Ishikawa (cell line): ENCODE measurements at regions not wholly inside any gene's neighbourhood (a gene's known extent, or its start where the extent isn't known, plus 50 kb on each side); places are given as distances from the start of the nearest gene placed in this dataset.

ENCODE experiments used
- CEBPB ChIP-seq: IDR thresholded peaks from 2 replicates; pipeline ENCODE4 v1.6.1; 2012
- CREB1 ChIP-seq: IDR thresholded peaks from 2 replicates; pipeline ENCODE4 v1.6.1; 2012; ENCODE audit warnings: low read depth
- EGR1 ChIP-seq: IDR thresholded peaks from 2 replicates; pipeline ENCODE4 v1.6.1; 2012
- EP300 ChIP-seq: IDR thresholded peaks from 2 replicates; pipeline ENCODE4 v1.6.1; 2012; ENCODE audit warnings: borderline replicate concordance
- FOXM1 ChIP-seq: IDR thresholded peaks from 2 replicates; pipeline ENCODE4 v1.6.1; 2012; ENCODE audit warnings: low read depth, borderline replicate concordance
- NFIC ChIP-seq: IDR thresholded peaks from 2 replicates; pipeline ENCODE4 v1.6.1; 2012
- RAD21 ChIP-seq: IDR thresholded peaks from 2 replicates; pipeline ENCODE4 v1.6.1; 2012; ENCODE audit warnings: low read depth
- TAF1 ChIP-seq: IDR thresholded peaks from 2 replicates; pipeline ENCODE4 v1.6.1; 2012; ENCODE audit warnings: low read depth, mild to moderate bottlenecking
- TCF12 ChIP-seq: IDR thresholded peaks from 2 replicates; pipeline ENCODE4 v1.6.1; 2012; ENCODE audit warnings: low read depth
- TEAD4 ChIP-seq: IDR thresholded peaks from 2 replicates; pipeline ENCODE4 v1.6.1; 2012
- YY1 ChIP-seq: IDR thresholded peaks from 2 replicates; pipeline ENCODE4 v1.6.1; 2012; ENCODE audit warnings: low read depth
- ZBTB7A ChIP-seq: IDR thresholded peaks from 2 replicates; pipeline ENCODE4 v1.6.1; 2012; ENCODE audit warnings: low read depth
- TF ChIP-seq, protein P1 (sequence below): IDR thresholded peaks from 2 replicates; pipeline ENCODE4 v1.6.1; 2012
- TF ChIP-seq, protein P2 (sequence below): IDR thresholded peaks from 2 replicates; pipeline ENCODE4 v1.6.1; 2012
- TF ChIP-seq, protein P3 (sequence below): IDR thresholded peaks from 2 replicates; pipeline ENCODE4 v1.6.1; 2012; ENCODE audit warnings: low read depth, mild to moderate bottlenecking

DNA sequence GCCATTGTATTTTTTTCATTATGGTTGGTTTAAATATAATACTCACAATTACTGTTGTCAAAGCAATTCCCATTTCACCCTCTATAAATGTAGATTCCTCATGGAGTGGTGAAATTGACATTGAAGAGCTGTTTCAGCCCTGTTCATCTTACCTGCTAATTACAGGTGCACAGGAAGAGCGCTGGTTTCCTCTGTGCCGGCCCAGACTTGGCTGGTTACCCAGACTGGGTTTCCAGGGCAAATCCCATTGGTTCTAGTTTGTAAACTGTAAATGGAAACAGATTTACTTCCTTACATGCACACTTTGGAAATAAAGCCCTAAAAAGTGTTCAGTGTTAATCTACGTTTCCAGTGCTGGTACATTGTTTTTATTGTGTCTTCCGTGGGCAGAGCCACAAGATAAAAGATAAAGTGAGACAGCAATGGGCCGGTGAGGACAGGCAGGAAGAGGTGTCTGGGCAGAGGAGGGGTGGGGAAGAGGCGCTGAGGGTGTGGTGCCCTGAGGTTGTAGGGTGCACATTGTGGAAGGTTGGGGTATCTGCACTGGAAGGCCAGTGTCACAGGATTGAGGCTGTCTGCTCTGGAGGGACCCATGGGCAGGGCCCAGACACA is 71.6 kb upstream of the ZPBP start:
- TF ChIP-seq CREB1 (no peak), FOXM1 (no peak)

DNA sequence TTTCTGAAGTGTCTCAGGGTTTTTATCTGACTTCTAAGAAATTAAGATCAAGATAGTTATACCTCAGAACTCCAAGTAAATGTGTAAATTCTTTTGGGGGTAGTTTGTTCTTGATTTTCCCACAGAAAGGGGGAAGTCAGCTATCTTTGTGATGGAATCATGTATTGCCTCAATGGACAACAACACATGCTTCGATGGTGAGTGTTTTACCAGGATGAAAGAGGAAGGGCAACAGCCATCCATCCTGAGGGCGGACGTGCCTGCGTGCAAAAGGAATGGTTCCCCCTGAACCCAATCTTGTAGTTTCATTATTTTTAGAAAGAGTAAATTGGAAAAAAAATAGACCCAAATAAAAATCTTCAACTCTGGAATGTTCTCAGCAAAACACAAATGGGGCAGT is 67.2 kb upstream of the ZPBP start:
- TF ChIP-seq TCF12 (no peak), CEBPB (no peak), FOXM1 (no peak), CREB1 (no peak), TAF1 (no peak), TEAD4 (no peak), RAD21 (no peak), EP300 (no peak), YY1 (no peak), ZBTB7A (no peak), EGR1 (no peak), NFIC (no peak)
- TF ChIP-seq, protein P1, sequence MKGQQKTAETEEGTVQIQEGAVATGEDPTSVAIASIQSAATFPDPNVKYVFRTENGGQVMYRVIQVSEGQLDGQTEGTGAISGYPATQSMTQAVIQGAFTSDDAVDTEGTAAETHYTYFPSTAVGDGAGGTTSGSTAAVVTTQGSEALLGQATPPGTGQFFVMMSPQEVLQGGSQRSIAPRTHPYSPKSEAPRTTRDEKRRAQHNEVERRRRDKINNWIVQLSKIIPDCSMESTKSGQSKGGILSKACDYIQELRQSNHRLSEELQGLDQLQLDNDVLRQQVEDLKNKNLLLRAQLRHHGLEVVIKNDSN = no peak
- TF ChIP-seq, protein P2, sequence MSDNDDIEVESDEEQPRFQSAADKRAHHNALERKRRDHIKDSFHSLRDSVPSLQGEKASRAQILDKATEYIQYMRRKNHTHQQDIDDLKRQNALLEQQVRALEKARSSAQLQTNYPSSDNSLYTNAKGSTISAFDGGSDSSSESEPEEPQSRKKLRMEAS = no peak

DNA sequence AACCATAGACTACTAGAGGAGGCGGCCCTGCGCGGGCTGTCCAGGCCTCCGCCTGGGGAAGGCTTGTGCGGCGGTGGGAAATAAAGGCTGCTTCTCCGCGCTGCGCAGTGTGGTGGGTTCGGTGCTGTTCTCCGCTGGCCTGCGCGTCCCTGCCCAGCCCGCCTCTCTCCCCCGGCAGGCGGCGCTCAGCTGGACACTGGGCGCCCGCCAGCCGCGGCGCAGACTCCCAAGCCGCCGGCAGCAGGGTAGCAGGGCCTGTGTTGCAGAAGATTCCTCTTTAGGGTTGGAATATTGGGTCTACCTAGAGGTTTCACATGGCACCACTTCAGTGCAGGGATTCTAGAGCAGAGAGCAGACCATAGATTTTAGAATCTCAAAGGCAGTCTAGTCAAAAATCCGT is 66.1 kb upstream of the ZPBP start:
- TF ChIP-seq TAF1 (no peak), TCF12 (no peak), EP300 (no peak), TEAD4 (no peak), ZBTB7A (no peak), EGR1 (no peak), RAD21 (no peak), YY1 (no peak)
- TF ChIP-seq, protein P3, sequence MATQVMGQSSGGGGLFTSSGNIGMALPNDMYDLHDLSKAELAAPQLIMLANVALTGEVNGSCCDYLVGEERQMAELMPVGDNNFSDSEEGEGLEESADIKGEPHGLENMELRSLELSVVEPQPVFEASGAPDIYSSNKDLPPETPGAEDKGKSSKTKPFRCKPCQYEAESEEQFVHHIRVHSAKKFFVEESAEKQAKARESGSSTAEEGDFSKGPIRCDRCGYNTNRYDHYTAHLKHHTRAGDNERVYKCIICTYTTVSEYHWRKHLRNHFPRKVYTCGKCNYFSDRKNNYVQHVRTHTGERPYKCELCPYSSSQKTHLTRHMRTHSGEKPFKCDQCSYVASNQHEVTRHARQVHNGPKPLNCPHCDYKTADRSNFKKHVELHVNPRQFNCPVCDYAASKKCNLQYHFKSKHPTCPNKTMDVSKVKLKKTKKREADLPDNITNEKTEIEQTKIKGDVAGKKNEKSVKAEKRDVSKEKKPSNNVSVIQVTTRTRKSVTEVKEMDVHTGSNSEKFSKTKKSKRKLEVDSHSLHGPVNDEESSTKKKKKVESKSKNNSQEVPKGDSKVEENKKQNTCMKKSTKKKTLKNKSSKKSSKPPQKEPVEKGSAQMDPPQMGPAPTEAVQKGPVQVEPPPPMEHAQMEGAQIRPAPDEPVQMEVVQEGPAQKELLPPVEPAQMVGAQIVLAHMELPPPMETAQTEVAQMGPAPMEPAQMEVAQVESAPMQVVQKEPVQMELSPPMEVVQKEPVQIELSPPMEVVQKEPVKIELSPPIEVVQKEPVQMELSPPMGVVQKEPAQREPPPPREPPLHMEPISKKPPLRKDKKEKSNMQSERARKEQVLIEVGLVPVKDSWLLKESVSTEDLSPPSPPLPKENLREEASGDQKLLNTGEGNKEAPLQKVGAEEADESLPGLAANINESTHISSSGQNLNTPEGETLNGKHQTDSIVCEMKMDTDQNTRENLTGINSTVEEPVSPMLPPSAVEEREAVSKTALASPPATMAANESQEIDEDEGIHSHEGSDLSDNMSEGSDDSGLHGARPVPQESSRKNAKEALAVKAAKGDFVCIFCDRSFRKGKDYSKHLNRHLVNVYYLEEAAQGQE = no peak

DNA sequence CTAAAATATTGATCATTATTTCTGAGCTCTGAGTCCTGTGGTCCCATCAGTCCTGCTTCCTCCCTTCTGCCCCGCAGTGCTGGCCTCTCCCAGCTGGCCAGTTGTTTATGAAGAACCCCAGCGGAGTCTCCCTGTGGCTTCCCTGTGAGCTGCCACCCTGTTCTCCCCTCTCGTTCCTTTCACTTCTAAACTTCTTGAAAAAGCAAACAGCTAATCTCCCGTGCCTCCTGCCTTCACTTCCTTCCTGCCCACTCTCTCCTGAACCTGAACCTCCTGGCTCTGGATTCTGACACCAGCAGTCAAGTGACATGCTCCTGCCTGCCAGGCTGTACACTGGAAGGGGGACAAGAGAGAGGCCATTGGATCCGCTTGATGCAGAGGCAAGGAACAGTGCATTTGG is 63.7 kb upstream of the ZPBP start:
- TF ChIP-seq FOXM1 (no peak), YY1 (no peak), TEAD4 (no peak), TAF1 (no peak), NFIC (no peak)
- TF ChIP-seq, protein P1 = no peak

DNA sequence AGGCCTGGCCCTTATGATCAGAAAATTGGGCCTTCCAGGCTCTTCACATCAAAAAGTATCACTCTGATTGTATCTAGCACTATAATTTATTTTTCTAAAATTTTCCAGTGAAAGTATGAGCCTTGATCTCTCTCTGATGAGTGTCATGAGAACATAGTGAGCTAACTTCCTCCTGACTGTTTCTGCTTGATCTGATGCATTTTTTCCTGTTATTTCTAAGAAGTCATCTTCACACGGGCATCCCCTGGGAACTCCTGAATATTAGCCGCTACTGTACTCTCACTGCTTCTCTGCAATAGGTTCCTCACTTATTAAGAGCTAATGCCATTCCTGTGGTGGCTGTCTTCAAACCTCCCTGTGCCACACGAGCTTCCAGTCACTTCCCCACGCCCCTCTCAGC is 63.1 kb upstream of the ZPBP start:
- TF ChIP-seq, protein P3 = no peak
- no peak for TF ChIP-seq TEAD4
- no peak for TF ChIP-seq CEBPB
- no peak for TF ChIP-seq YY1
- TF ChIP-seq, protein P2 = no peak
- no peak for TF ChIP-seq ZBTB7A
- TF ChIP-seq EP300 = no peak
- TF ChIP-seq RAD21 = no peak
- no peak for TF ChIP-seq FOXM1
- no peak for TF ChIP-seq NFIC
- TF ChIP-seq TCF12 = no peak
- TF ChIP-seq, protein P1 = no peak
- TF ChIP-seq TAF1 = no peak
- no peak for TF ChIP-seq EGR1

DNA sequence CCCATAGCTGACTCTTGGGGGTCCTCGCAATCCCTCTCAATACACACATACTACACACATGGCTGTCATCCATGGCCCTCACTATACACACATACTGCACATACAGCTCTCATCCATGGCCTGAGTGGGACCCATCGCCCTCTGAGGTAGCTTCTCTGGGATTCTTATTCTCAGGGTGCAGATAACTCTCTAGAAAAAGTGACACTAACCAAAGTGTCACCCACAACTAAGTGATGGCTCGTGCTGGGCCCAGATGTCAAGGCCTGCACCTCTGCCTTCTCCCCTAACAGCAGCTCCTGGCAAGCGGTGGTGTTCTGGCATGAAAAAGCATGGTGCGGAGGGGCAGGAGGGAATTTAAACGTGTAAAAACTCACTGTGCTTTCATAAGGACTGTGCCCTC is 62.7 kb upstream of the ZPBP start:
- TF ChIP-seq, protein P3 = no peak
- TF ChIP-seq TAF1 = no peak
- no peak for TF ChIP-seq CREB1
- TF ChIP-seq TCF12 = no peak
- TF ChIP-seq, protein P2 = no peak
- TF ChIP-seq TEAD4 = no peak
- TF ChIP-seq, protein P1 = no peak
- no peak for TF ChIP-seq NFIC
- TF ChIP-seq FOXM1 = no peak
- no peak for TF ChIP-seq RAD21
- no peak for TF ChIP-seq ZBTB7A
- TF ChIP-seq EP300 = no peak
- TF ChIP-seq YY1 = no peak
- no peak for TF ChIP-seq CEBPB
- no peak for TF ChIP-seq EGR1
